Upper lobe of left lung (tissue), 4 donors: ENCODE measurements at regions not wholly inside any gene's neighbourhood (a gene's known extent, or its start where the extent isn't known, plus 50 kb on each side); places are given as distances from the start of the nearest gene placed in this dataset.

Experiments
- CTCF ChIP-seq, 6 experiments: fragments of 450-650 bp in 4 of 6; fragments of 200-600 bp in 2 of 6; sonication (generic) in 2 of 6; IDR thresholded peaks; one replicate each; pipeline ENCODE4 v1.5.1; 2016 to 2019; ENCODE audit warnings: antibody characterized with exemption in 6 of 6
- POLR2AphosphoS5 ChIP-seq, 2 donors: sonication (generic); formaldehyde crosslinking; IDR thresholded peaks; one replicate each; pipeline ENCODE4 v1.5.1; 2017; ENCODE audit warnings: antibody characterized with exemption in 2 of 2

GRCh38 chr20:51156041-51156982, 133.4 kb upstream of the KCNG1 start:
- TF ChIP-seq POLR2AphosphoS5 (IDR thresholded peaks at IDR 0.05) (no peak), CTCF (IDR thresholded peaks at IDR 0.05) (no peak)
